ENCODE measurements at regions not wholly inside any gene's neighbourhood (a gene's known extent, or its start where the extent isn't known, plus 50 kb on each side); places are given as distances from the start of the nearest gene placed in this dataset.
"Not testable (repeated sequence)": the region's sequence is repeated elsewhere in the genome, so short reads cannot be mapped to it uniquely, and the experiment has no call there.

GRCh38 chr18:72965616-72966015 lies 97.8 kb upstream of the NETO1 start:
- Histone ChIP-seq H3K36me3 (ENCODE audit: control insufficient read depth, insufficient read depth, low read length) (no peaks in the 10 kb centered on the region), H3K4me3 (ENCODE audit: low read depth, low read length) (no peak overlapping the region), H3K9me3 (ENCODE audit: control insufficient read depth in 2 of 2, low read length in 2 of 2) (peaks cover 4 to 17% of the 10 kb centered on the region in 2 experiments), H3K27me3 (ENCODE audit: control insufficient read depth, insufficient read depth, low read length) (no peaks in the 10 kb centered on the region), H3K27ac (ENCODE audit: insufficient read depth, low read length, poor library complexity, severe bottlenecking) (no peak overlapping the region), H3K4me1 (ENCODE audit: control insufficient read depth, insufficient read depth, low read length, poor library complexity, severe bottlenecking) (no peaks in the 10 kb centered on the region)
- Mint-ChIP-seq H3K4me1 (no peaks in the 10 kb centered on the region), H3K4me3 (no peak overlapping the region), H3K27me3 (no peaks in the 10 kb centered on the region), H3K9me3 (peaks cover 3 to 17% (median 10%) of the 10 kb centered on the region in 7 donors), H3K36me3 (no peaks in the 10 kb centered on the region), H3K27ac (no peak overlapping the region)
- ATAC-seq (ENCODE audit: low read depth in 2 of 2) (no peak), DNase-seq (no peak)

- not testable (repeated sequence) for H3K27me3 Mint-ChIP-seq; H3K36me3 Mint-ChIP-seq; DNase-seq; H3K36me3 ChIP-seq (ENCODE audit: control insufficient read depth, insufficient read depth, low read length); H3K27me3 ChIP-seq (ENCODE audit: control insufficient read depth, insufficient read depth, low read length); ATAC-seq (ENCODE audit: low read depth in 2 of 2); H3K4me3 ChIP-seq (ENCODE audit: low read depth, low read length); H3K27ac Mint-ChIP-seq; H3K4me1 Mint-ChIP-seq; H3K27ac ChIP-seq (ENCODE audit: insufficient read depth, low read length, poor library complexity, severe bottlenecking); H3K4me1 ChIP-seq (ENCODE audit: control insufficient read depth, insufficient read depth, low read length, poor library complexity, severe bottlenecking)
- Mint-ChIP-seq H3K4me3 (peak overlapping the region in 1 of 4 donors; percentile 68), H3K9me3 (peaks cover 9 to 42% (median 17%) of the 10 kb centered on the region in 7 donors)
- H3K9me3 ChIP-seq (ENCODE audit: control insufficient read depth in 2 of 2, low read length in 2 of 2), result peaks cover 12 to 18% of the 10 kb centered on the region in 2 experiments
Observed at GRCh38 chr18:72958195-72958594, 90.4 kb upstream of the NETO1 start.

GRCh38 chr18:72948439-72948838 lies 80.7 kb upstream of the NETO1 start:
- no peaks in the 10 kb centered on the region for H3K27me3 Mint-ChIP-seq
- DNase-seq (no peak), ATAC-seq (ENCODE audit: low read depth in 2 of 2) (no peak)
- no peak overlapping the region for H3K27ac Mint-ChIP-seq
- no peak overlapping the region for H3K27ac ChIP-seq (ENCODE audit: insufficient read depth, low read length, poor library complexity, severe bottlenecking)
- no peaks in the 10 kb centered on the region for H3K36me3 Mint-ChIP-seq
- no peak overlapping the region for H3K4me3 ChIP-seq (ENCODE audit: low read depth, low read length)
- H3K4me1 Mint-ChIP-seq, result no peaks in the 10 kb centered on the region
- peaks cover 0 to 4% (median 1%) of the 10 kb centered on the region in 7 donors for H3K9me3 Mint-ChIP-seq
- H3K4me1 ChIP-seq (ENCODE audit: control insufficient read depth, insufficient read depth, low read length, poor library complexity, severe bottlenecking), result no peaks in the 10 kb centered on the region
- H3K27me3 ChIP-seq (ENCODE audit: control insufficient read depth, insufficient read depth, low read length), result no peaks in the 10 kb centered on the region
- H3K9me3 ChIP-seq (ENCODE audit: control insufficient read depth in 2 of 2, low read length in 2 of 2), result no peaks in the 10 kb centered on the region
- H3K36me3 ChIP-seq (ENCODE audit: control insufficient read depth, insufficient read depth, low read length), result no peaks in the 10 kb centered on the region
- no peak overlapping the region for H3K4me3 Mint-ChIP-seq

DNA sequence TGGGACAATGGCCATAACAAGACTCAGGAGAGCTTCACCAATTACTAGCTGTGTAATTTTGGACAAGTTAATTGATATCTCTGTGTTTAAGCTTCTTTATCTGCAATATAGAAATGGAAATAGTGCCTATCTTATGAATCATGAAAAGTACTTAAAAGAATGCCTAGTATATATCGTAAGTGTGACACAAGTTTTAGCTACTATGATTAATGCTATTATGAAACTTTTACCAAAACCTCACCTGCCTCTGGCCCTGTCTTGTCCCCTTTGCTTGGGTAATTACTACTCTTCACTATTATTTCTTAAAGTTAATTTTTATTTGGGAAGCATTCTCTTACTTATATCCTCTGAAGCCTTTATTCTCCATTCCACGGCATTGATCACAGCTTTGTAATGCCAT lies 75.0 kb upstream of the NETO1 start:
- Histone ChIP-seq H3K4me3 (ENCODE audit: low read depth, low read length) (no peak overlapping the region), H3K36me3 (ENCODE audit: control insufficient read depth, insufficient read depth, low read length) (no peaks in the 10 kb centered on the region), H3K27ac (ENCODE audit: insufficient read depth, low read length, poor library complexity, severe bottlenecking) (no peak overlapping the region), H3K27me3 (ENCODE audit: control insufficient read depth, insufficient read depth, low read length) (no peaks in the 10 kb centered on the region), H3K9me3 (ENCODE audit: control insufficient read depth in 2 of 2, low read length in 2 of 2) (no peaks in the 10 kb centered on the region), H3K4me1 (ENCODE audit: control insufficient read depth, insufficient read depth, low read length, poor library complexity, severe bottlenecking) (no peaks in the 10 kb centered on the region)
- no peaks in the 10 kb centered on the region for H3K36me3 Mint-ChIP-seq
- H3K4me3 Mint-ChIP-seq, result no peak overlapping the region
- peaks cover 0 to 8% (median 2%) of the 10 kb centered on the region in 7 donors for H3K9me3 Mint-ChIP-seq
- H3K27me3 Mint-ChIP-seq, result no peaks in the 10 kb centered on the region
- no peak overlapping the region for H3K27ac Mint-ChIP-seq
- DNase-seq, result no peak
- ATAC-seq (ENCODE audit: low read depth in 2 of 2), result no peak
- H3K4me1 Mint-ChIP-seq, result no peaks in the 10 kb centered on the region

- H3K4me1 ChIP-seq (ENCODE audit: control insufficient read depth, insufficient read depth, low read length, poor library complexity, severe bottlenecking), result no peaks in the 10 kb centered on the region
- Mint-ChIP-seq H3K4me1 (no peaks in the 10 kb centered on the region), H3K27ac (no peak overlapping the region), H3K27me3 (no peaks in the 10 kb centered on the region), H3K4me3 (no peak overlapping the region), H3K9me3 (peaks cover 0 to 10% (median 3%) of the 10 kb centered on the region in 7 donors), H3K36me3 (no peaks in the 10 kb centered on the region)
- H3K27me3 ChIP-seq (ENCODE audit: control insufficient read depth, insufficient read depth, low read length), result no peaks in the 10 kb centered on the region
- no peak overlapping the region for H3K27ac ChIP-seq (ENCODE audit: insufficient read depth, low read length, poor library complexity, severe bottlenecking)
- H3K9me3 ChIP-seq (ENCODE audit: control insufficient read depth in 2 of 2, low read length in 2 of 2), result no peaks in the 10 kb centered on the region
- no peak overlapping the region for H3K4me3 ChIP-seq (ENCODE audit: low read depth, low read length)
- no peak for DNase-seq
- no peak for ATAC-seq (ENCODE audit: low read depth in 2 of 2)
- H3K36me3 ChIP-seq (ENCODE audit: control insufficient read depth, insufficient read depth, low read length), result no peaks in the 10 kb centered on the region
Observed at GRCh38 chr18:72940986-72941385, 73.2 kb upstream of the NETO1 start.

DNA sequence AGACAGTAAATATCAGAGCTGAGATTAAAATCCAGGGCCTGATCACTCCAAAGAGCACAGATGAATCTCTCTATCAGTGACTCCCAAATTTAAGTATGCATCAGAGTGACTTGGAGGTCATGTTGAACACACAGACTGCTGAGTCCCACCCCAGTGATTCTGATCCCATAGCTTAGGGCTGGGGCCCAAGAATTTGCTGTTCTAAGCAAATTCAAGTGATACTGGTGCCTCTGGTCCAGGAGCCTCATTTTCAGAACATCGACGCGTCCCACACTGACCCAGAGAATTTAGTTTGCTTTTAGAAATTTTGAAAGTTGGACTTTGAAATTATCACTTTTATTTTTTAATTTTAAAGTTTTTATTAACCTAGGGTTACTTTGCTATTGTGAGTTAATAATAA lies 72.7 kb upstream of the NETO1 start:
- Mint-ChIP-seq H3K27ac (no peak overlapping the region), H3K36me3 (no peaks in the 10 kb centered on the region), H3K4me3 (no peak overlapping the region), H3K27me3 (no peaks in the 10 kb centered on the region), H3K9me3 (peaks cover 0 to 10% (median 3%) of the 10 kb centered on the region in 7 donors), H3K4me1 (no peaks in the 10 kb centered on the region)
- DNase-seq (no peak), ATAC-seq (ENCODE audit: low read depth in 2 of 2) (no peak)
- Histone ChIP-seq H3K4me1 (ENCODE audit: control insufficient read depth, insufficient read depth, low read length, poor library complexity, severe bottlenecking) (no peaks in the 10 kb centered on the region), H3K36me3 (ENCODE audit: control insufficient read depth, insufficient read depth, low read length) (no peaks in the 10 kb centered on the region), H3K27me3 (ENCODE audit: control insufficient read depth, insufficient read depth, low read length) (no peaks in the 10 kb centered on the region), H3K4me3 (ENCODE audit: low read depth, low read length) (no peak overlapping the region), H3K27ac (ENCODE audit: insufficient read depth, low read length, poor library complexity, severe bottlenecking) (no peak overlapping the region), H3K9me3 (ENCODE audit: control insufficient read depth in 2 of 2, low read length in 2 of 2) (no peaks in the 10 kb centered on the region)

- no peaks in the 10 kb centered on the region for H3K36me3 ChIP-seq (ENCODE audit: control insufficient read depth, insufficient read depth, low read length)
- Mint-ChIP-seq H3K36me3 (no peaks in the 10 kb centered on the region), H3K4me3 (no peak overlapping the region), H3K27ac (no peak overlapping the region), H3K27me3 (no peaks in the 10 kb centered on the region), H3K9me3 (peaks cover 0 to 11% (median 2%) of the 10 kb centered on the region in 7 donors), H3K4me1 (no peaks in the 10 kb centered on the region)
- no peak overlapping the region for H3K27ac ChIP-seq (ENCODE audit: insufficient read depth, low read length, poor library complexity, severe bottlenecking)
- H3K27me3 ChIP-seq (ENCODE audit: control insufficient read depth, insufficient read depth, low read length), result no peaks in the 10 kb centered on the region
- H3K4me1 ChIP-seq (ENCODE audit: control insufficient read depth, insufficient read depth, low read length, poor library complexity, severe bottlenecking), result no peaks in the 10 kb centered on the region
- H3K9me3 ChIP-seq (ENCODE audit: control insufficient read depth in 2 of 2, low read length in 2 of 2), result no peaks in the 10 kb centered on the region
- no peak for DNase-seq
- ATAC-seq (ENCODE audit: low read depth in 2 of 2), result no peak
- H3K4me3 ChIP-seq (ENCODE audit: low read depth, low read length), result no peak overlapping the region
Observed at GRCh38 chr18:72935744-72936143, 68.0 kb upstream of the NETO1 start.

- Histone ChIP-seq H3K4me1 (ENCODE audit: control insufficient read depth, insufficient read depth, low read length, poor library complexity, severe bottlenecking) (no peaks in the 10 kb centered on the region), H3K4me3 (ENCODE audit: low read depth, low read length) (no peak overlapping the region), H3K27me3 (ENCODE audit: control insufficient read depth, insufficient read depth, low read length) (no peaks in the 10 kb centered on the region), H3K9me3 (ENCODE audit: control insufficient read depth in 2 of 2, low read length in 2 of 2) (peaks cover 4 to 19% of the 10 kb centered on the region in 2 experiments), H3K27ac (ENCODE audit: insufficient read depth, low read length, poor library complexity, severe bottlenecking) (no peak overlapping the region), H3K36me3 (ENCODE audit: control insufficient read depth, insufficient read depth, low read length) (no peaks in the 10 kb centered on the region)
- ATAC-seq (ENCODE audit: low read depth in 2 of 2) (no peak), DNase-seq (no peak)
- H3K27me3 Mint-ChIP-seq, result no peaks in the 10 kb centered on the region
- H3K4me3 Mint-ChIP-seq, result no peak overlapping the region
- no peaks in the 10 kb centered on the region for H3K4me1 Mint-ChIP-seq
- no peaks in the 10 kb centered on the region for H3K36me3 Mint-ChIP-seq
- H3K9me3 Mint-ChIP-seq, result peaks cover 0 to 46% (median 10%) of the 10 kb centered on the region in 7 donors
- no peak overlapping the region for H3K27ac Mint-ChIP-seq
Observed at GRCh38 chr18:72922895-72923294, 55.1 kb upstream of the NETO1 start.
